ENCODE measurements at regions not wholly inside any gene's neighbourhood (a gene's known extent, or its start where the extent isn't known, plus 50 kb on each side); places are given as distances from the start of the nearest gene placed in this dataset.
A peak's percentile ranks its signal among the peaks of the same experiment; 100 is the strongest.

- DNase-seq = no peak
These were observed 95.7 kb upstream of the ARAP3 start for GRCh38 chr5:141777711-141778110.

- no peak for DNase-seq
These were observed 95.1 kb upstream of the ARAP3 start for GRCh38 chr5:141777130-141777529.

GRCh38 chr5:141773779-141774562 lies 91.9 kb upstream of the ARAP3 start:
- DNase-seq = no peak

- no peak for DNase-seq
These were observed 90.3 kb upstream of the ARAP3 start for GRCh38 chr5:141772281-141772680.

GRCh38 chr5:141771562-141771961 lies 89.5 kb upstream of the ARAP3 start:
- no peak for DNase-seq

- no peak for DNase-seq
These were observed 89.0 kb upstream of the ARAP3 start for GRCh38 chr5:141771031-141771430.

- DNase-seq = no peak
These were observed 87.6 kb upstream of the ARAP3 start for GRCh38 chr5:141769671-141770070.

- no peak for DNase-seq
These were observed 85.6 kb upstream of the ARAP3 start for GRCh38 chr5:141767671-141768070.

- no peak for DNase-seq
These were observed 84.0 kb upstream of the ARAP3 start for GRCh38 chr5:141765896-141766551.

GRCh38 chr5:141763541-141763940 lies 81.5 kb upstream of the ARAP3 start:
- no peak for DNase-seq

- no peak for DNase-seq
These were observed 80.8 kb upstream of the ARAP3 start for GRCh38 chr5:141762790-141763368.

- DNase-seq = no peak
These were observed 80.3 kb upstream of the ARAP3 start for GRCh38 chr5:141762316-141762715.

- no peak for DNase-seq
These were observed 78.7 kb upstream of the ARAP3 start for GRCh38 chr5:141760753-141761152.

- no peak for DNase-seq
These were observed 78.2 kb upstream of the ARAP3 start for GRCh38 chr5:141760193-141760592.

GRCh38 chr5:141758310-141758998 lies 76.4 kb upstream of the ARAP3 start:
- no peak for DNase-seq

- DNase-seq = no peak
These were observed 75.4 kb upstream of the ARAP3 start for GRCh38 chr5:141757402-141757801.

- no peak for DNase-seq
These were observed 74.2 kb upstream of the ARAP3 start for GRCh38 chr5:141756196-141756595.

GRCh38 chr5:141753971-141754713 lies 72.1 kb upstream of the ARAP3 start:
- DNase-seq = peak; percentile 29

GRCh38 chr5:141753143-141753970 lies 71.3 kb upstream of the ARAP3 start:
- no peak for DNase-seq

- DNase-seq = no peak
These were observed 65.4 kb upstream of the ARAP3 start for GRCh38 chr5:141747152-141748141.

GRCh38 chr5:141746395-141746794 lies 64.4 kb upstream of the ARAP3 start:
- DNase-seq = no peak
